Activated CD4-positive, alpha-beta T cell treated with anti-CD3 and anti-CD28 coated beads for 4 hours (primary cell): ENCODE measurements at regions not wholly inside any gene's neighbourhood (a gene's known extent, or its start where the extent isn't known, plus 50 kb on each side); places are given as distances from the start of the nearest gene placed in this dataset.

Experiments
- DNase-seq, 2 donors: peaks; one replicate each; pipeline ENCODE4 v3.0.0-alpha.2; 2020

DNA sequence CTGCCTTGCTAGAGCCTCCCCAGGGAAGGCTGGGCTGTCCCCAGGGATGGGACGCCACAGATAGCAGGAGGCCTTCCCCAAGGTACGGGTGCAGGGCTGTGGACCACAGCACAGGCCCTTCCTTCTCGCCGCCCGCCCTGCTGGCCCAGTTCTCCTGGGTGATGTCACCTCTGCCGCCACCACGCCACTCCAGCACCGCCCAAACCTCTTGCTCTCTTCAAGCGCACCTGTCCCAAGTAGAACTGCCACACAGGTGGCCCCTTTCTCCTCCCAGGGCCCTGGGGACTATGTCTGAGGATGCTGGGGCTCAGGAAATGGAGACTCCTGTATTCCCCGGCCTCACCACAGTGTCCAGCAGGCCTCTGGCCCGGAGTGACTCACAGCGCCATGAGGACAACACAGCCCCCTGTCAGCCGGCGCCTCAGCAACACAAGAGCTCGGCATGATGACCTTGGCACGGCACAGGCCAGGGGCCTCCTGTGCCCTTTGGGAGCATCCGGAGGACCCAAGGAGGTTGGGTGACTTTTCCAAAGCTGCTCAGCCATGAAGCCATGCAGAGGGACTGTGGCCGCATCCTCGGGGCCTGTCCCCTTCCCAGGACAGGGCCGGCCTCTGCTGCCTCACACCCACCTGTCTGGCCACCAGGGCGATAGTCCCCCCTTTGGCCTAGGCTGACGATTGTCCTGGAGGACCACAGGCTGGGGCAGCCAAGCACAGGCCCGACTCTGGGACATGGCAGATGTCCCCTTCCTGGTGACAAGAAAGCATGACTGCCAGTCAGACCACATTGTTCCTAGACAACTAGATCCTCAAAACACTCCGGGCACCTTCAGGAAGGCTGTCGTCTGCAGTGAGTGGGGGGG, 1023.5 kb downstream of the BRD1 start:
- DNase-seq, result no peak

DNA sequence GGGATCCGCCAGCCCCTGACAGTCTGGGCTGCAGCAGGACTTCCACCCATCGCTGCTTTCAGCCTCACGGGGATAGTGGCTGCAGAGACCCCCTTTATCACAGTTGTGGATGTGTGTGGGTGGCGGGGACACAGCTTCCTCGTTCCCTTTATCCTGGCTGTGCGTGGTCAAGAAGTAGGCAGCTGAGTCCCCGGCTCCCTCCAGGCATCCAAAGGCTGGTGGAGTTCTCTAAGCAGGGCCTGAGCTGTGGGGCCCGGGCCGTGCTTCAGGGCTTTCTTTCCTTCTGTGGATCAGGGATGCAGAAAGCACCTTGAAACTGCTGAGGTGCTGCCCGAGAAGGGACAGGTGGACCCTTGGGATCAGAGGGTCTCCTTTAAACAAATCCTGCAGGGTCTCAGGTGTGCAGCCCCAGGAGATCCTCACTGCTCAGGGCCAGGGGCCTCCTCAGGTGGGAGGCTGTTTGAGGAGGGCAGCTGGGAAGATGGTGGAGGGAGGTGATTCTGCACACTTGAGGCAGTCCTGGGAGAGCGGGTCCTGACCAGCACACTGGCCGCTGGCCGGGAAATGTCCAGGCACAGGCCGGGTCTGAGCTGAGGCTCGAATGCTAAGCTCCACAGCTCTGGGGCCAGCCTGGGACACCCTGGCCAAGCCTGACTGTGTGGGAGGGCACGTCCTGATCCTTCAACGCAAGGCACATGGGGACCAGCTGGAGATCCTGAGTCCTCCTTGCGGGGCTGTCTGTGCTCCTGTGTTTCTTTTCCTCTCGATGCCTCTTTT, 1024.3 kb downstream of the BRD1 start:
- DNase-seq, result no peak

DNA sequence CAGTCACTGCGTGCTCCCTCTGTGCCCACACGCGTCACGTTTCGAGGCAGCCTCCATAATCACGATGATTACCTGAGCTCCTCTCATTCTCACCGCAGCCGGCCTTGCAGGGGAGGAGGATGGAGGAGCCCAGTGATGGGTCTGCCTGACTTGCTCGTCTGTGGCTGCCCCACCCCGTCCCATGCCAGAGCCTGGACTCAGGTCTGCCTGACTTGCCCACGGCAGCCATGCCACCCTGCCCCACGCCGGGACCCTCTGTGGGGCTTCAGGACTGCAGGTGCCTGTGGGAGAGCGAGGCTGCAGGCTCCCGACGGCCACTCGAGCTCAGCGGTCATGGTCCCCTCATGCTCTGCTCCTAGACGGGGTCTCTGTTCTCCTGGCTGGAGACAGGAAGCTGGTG, 1025.1 kb downstream of the BRD1 start:
- no peak for DNase-seq

DNA sequence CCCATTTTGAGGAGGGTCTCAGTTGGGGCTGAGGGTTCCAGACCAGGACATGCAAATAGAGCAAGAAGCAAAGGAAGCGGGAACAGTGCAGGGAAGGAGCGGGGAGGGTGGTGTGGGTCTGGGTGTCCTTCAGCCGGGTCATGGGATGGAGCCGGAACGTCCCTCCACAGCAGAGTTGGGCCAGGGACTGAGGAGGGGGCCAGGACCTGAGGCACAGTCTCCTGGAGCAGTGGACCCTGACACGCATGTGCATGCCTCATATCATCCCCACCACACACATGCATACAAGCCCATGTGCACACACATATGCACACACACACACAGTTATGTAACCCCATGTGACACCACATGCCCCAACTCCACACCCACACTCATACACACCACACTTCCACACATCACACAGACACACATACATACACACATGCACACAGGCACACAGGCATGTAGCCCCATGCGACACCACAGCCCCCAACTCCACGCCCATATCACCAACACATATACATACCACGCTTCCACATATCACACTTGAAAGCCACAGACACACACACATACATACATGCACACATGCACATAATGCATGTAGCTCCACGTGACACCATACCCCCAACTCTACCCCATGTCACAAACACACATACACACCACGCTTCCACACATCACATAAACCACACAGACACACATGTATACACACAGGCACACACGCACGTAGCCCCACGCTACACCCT, 1026.6 kb downstream of the BRD1 start:
- no peak for DNase-seq

DNA sequence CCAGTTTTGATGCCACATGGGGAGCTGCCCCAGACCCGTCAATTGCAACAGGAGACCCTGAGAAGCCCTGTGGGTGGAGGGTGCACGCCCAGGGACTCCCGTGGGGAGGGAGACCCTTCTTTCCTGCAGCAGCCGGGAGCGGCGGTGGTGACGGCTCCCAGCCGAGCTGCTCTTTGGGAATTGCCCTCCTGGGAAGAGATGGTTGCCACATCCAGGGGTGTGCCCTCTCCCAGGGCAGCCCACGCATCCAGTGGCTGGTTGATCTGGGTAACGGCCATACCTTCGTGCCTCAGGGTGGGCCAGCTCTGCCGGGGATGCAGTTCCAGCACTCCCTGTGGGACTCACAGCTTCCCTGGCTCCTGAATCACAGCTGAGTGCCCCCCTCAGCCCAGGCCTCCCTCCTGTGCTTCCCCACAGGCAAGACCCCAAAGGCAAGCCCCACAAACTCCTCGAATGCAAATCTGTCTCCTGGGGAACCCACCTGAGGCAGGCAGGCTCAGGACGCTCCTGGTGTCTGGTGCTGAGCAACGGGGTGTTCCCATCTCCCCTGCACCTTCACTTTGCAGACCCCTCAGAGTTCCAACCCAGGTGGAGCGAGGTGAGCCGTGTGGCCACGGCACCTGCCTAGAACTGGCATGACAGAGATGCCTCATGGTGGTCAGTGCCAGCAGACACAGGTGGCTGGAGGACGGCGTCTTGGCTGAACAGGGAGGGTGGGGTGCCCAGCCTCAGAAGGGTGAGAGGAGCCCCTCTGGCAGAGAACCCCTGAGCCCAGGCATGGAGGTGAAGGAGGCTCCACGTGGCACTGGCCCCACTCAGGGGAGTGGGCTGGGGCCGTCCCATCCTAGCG, 1027.4 kb downstream of the BRD1 start:
- DNase-seq, result no peak

DNA sequence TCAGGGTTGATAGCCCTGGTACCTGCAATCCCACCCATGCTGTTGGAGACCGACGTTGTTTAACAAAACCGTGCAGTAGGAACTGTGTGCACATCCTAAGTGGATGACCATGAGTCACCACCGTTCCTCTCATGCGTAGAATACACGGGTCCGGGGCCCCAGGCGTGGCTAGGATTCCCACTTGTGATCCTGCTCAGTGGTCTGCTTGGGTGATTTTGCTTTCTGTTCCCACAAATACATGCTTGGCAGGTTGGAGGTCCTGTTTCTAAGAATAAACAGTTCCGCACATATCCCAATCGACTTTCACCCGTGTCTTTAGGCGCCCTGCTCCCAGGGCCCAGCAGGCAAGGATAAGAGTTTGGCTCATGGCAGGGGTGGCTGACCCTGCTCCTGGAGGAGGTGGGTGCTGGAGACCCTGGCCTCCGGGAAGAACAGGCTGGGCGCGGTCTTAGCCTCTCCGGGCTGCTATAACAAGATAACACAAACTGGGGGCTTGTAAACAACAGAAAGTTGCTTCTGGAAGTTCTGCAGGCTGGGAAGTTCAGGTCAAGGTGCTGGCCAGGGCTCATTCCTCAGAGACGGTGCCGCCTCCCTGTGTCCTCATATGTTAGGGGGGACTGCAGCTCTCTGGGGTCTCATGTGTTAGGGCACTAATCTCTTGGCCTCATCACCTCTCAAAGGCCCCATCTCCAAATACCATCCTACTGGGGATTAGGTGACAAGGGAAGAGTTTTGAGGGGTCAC, 1028.3 kb downstream of the BRD1 start:
- DNase-seq, result no peak

DNA sequence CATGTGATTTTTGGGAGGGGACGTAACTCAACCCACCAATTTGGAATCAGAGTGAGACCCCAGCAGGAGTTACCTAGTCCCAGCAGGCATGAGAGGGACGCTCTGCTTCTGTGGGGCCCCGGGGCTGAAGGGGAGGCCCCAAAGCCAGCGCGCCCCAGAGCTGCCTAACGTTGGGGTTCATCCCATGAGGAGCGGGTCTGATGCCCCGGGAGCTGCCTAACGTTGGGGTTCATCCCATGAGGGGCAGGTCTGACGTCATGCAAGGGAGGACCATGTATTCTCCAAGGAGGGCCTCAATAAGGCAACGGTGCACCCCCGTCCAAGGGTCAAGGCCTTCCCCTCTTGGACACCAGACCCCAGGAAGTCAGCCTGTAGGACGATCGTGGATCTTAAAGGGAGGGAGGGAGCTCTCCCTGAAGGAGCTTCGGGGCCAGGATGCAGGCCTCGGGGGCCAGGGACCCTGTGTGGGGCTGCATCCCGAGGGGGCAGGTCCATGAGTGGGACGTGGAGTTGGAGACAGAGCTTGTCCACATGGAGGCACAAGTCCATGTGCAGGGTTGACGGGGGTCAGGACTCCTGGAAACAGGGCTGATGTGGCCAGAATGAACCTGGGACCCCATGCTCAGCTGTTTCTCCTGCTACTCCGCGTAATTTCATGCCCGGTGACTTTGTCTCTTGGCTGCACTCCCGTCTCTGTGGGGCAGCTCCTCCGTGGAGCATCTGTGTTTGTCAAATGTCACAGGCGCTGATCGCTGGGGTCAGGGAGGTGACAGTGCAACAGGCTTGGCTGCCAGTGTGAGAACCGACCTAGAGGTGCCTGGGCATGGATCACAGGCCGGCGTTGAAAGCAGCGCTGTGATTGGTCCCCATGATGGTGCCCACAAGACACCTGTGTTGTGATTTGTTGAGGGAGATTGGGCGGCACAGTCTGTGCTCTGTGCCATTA, 1029.1 kb downstream of the BRD1 start:
- DNase-seq, result no peak

DNA sequence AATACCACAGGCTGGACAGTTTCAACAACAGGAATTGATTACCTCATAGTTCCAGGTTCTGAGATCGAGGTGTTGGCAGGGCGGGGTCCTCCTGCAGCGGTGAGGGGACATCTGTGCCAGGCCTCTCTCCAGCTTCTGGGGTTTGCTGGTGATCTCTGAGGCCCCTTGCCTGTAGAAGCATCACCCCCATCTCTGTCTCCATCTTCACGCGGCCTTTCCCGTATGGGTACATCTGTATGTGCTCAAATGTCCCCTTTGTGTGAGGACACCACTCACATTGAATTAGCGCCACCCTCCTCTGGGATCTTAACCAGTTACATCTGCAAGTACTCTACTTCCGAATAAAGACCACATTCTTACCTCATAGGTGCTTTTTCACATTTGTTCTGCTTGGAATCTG, 1029.9 kb downstream of the BRD1 start:
- DNase-seq, result no peak

DNA sequence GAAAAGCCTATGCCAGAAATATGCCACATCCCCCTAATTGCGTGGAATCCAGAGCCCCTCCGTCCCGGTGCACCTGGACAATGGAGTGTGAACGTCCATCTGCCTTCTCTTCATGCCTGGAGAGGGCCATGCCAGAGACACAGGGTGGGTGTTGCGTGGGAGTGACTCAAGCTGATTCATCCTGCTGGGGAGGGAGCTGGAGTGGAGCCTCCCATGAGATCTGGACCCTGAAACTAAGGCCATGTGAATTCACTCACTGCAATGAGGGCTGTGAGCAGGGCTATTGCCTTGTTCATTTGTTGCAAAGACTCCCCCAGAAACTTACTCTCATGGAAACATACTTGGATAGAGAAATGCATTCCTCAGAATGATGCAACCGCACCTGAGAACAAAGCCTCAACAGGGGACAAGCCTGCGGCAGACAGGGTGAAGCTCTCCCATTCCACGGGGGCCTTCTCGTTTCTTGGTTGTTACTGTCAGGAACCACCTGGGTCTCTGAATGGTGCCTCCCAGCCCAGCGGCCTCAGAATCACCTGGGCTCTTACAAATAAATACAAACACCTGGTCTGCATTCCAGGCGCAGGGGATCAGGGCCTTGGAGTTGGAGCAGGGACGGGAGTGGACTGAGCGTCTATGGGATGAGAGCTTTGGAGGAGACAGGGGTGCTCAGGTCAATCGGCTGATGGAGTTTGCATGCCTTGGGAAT, 1031.2 kb downstream of the BRD1 start:
- DNase-seq, result no peak

DNA sequence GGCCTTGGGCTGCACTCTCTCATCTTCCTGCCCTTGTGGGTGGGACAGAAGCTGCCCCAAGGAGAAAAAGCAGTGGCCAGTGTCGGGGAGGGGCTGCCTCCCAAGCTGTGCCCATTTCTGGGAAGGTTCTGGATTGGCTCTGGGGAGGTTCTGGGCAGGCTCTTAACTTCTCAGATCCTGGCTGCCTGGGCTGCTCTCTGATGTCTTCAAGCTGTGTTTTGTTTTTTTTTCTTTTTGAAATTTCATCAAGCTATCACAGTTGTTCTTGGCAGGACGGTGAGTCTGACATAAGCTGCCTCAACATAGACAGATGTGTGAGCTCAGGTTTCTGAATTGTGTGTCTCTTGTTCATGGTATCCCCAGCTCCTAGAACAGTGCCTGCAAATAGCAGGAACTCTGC, 1032.0 kb downstream of the BRD1 start:
- no peak for DNase-seq

DNA sequence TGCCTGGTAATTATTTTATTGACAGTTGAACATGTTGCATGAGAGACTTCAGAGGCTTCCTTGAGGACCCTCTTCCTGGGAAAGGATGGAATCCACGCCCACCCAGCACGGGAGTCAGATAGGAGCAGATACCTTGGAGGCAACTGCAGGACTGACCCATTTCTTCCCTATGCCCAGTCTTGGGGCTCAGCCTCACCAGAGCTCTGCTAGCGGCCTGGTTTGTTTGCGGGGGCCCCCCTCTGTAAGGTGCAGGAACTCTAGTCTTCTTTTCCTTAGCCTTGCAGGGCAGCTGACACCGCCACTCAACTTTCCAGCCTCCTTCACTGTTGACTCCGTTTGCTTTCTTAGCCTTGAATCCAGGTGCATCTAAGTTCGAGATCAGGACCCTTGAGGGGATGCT, 1032.8 kb downstream of the BRD1 start:
- DNase-seq, result no peak

DNA sequence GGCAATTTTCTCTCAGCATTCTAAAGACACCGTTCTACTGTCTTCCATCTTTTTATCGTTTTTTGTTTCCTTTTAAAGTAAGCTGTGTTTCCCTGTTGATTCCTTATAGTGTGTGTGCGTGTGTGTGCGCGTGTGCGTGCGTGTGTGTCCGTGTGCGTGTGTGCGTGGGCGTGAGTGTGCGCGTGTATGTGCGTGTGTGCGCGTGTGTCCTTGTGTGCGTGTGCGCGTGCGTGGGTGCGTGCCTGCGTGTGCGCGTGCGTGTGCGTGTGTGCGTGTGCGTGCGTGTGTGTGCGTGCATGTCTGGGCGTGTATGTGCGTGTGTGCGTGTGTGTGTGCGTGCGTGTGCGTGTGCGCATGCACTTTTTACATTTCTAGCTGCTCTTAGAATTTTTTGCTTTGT, 1033.7 kb downstream of the BRD1 start:
- DNase-seq, result no peak

DNA sequence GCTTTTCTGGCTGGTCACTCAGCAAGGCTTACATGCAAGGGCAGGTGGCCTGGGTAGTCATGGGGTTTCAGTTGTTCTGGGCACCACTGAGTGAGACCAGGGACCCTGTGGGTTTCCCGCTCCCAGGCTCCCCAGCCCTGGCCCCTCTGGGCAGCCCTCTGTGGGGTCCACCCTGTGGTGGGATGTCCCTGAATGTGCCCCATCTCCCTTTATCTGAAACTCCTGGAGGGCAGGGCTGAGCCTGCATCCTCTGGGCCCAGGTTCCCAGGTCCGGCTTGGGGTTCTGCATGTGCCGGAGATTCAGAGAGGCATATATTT, 1041.0 kb downstream of the BRD1 start:
- no peak for DNase-seq

DNA sequence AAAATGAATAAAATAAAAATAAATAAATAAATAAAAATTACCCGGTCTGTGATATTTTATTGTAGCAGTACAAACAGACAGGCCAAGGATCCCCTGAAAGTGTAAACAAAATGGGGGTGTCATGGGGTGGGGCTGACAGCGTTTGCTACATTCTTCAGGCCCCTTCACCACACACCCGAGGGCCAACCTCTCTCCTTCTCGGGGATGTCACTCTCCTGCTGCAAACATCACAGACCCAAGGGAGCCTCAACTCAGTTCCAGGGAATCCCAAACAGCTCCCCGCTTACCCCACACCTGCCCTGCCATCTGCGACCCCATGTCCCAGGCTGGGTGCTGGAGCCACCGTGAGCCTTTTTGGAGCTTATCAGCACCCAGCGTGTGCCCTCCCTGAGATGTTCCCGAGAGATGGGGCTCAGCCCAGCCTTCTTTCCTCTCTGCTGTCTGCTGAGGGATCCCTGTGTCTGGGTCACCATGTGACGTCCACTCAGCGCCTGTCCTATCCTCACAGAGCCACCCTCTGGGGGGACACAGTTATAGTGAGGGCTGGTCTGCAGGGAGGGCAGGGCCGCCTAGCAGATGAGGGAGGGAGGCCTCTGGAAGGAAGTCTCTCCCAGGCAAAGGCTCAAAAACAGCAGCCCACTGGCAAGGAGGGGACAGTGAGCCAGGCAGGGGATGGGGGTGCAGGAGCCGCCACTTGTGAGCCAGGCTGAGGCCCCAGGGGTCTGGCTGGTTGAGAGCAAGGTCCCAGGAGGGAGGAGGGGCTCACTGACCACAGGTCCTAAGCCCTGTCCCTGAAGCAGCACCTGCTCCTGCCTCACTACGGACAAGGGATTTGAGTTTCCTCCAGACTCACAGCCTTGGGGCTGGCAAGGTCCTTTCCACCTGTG, 1041.6 kb downstream of the BRD1 start:
- no peak for DNase-seq

DNA sequence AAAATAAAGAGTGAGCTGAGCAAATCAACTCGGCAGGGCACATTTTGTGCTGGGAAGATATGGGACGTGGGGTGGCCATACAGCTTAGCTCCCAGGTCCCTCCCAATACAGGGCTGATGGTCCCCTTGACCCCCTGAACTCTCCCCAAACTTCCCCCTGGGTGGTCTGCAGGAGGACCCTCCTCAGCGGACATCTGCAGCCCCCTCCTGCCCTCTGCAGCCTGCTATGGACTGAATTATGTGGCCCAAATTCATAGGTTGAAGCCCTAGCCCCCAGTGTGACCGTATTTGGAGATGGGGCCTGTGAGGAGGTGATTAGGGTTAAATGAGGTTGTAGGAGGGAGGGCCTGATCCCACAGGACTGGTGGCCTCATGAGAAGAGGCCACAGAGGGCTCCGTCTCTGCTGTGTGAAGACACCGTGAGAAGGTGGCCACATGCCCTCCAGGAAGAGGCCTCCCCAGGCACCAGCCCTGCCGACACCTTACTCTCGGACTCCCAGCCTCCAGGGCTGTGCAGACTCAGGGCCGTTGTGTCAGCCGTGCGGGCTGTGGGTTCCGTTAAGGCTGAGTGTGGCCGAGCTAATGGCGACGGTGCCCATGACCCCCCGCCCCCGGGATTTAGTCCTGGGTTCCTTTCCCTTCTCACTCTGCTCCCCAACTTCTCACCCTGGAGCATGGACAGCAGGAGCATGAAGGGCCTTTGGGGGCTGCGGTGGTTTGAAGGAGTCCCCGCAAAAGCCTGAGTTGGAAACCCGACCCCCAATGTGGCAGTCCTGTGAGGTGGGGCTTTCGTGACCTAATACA, 1042.8 kb downstream of the BRD1 start:
- DNase-seq, result no peak

DNA sequence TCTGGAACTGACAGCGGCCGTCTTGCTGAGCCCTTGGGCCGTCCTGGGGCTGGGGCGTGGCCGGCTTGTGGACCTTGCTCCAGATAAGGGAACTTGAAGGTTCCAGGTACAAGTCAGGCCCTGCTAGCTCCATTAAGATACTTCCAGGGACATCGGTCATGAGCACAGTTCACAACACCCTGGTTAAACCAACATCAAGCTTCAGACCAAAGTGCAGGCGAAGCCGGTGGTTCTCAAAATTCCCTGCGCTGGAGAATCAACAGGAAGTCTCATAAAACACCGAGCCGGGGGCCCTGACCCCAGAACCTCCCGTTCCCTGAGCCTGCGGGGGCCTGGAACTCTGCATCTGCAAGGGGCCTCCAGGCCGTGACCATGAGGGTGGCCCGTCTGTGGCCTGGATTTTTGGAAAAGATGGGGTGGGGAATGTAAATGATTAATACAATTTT, 1043.8 kb downstream of the BRD1 start:
- no peak for DNase-seq

DNA sequence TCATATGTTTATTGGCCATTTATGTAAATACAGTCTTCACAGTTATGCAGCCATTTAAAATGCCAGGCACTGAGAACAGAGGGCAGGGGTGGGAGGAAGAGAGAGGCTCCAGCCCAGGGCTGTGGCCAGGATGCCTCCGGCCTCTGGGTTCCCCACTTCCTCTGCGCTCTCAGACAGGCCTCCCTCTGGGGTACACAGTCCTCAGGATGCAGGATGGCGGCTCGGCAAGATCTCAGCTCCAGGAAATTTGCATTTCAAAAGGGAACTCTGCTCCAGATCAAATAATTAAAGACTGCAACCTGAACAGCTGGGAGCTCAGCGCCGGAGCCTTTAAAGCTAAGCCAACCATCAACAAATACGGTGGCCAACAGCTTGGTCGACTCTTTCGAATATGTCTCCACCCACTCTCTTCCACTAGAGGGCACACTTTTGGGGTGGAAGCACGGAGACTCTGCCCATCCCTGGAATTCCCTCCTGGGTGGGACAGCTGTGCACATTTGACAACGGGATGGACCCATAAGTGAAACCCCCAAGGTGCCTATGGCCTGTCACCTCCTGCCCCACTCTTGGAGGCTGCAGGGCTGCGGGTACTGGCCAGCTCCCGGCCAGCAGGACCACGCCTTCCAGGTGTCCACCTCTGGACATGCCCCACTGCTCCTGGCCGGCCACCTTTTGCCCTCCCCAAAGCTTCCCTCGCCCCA, 1044.7 kb downstream of the BRD1 start:
- DNase-seq, result no peak

DNA sequence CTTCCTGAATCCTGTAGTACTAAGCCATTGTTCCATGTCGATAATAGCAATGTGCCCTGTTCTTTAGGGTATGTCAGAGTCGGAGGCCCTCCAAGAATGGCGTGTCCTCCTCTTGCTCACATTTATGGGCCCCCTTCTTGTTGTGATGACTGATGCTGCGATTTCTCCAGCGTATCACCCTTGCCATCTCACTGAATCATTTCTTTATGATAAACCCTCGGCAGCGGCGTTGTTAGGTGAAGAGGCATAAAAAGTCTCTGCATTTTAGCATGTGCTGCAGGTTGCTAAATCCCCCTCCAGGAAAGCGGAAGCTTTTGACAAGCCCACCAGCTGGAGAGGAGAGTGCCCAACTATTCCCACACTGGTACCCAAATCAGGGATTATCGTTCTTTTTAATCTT, 1045.3 kb downstream of the BRD1 start:
- no peak for DNase-seq
